GM06990 (cell line): ENCODE measurements at regions not wholly inside any gene's neighbourhood (a gene's known extent, or its start where the extent isn't known, plus 50 kb on each side); places are given as distances from the start of the nearest gene placed in this dataset.

ENCODE experiments used
- DNase-seq: peaks from one replicate; pipeline ENCODE4 v3.0.0-alpha.2; 2011; ENCODE audit not compliant: insufficient read length; ENCODE audit errors: extremely low read depth
- H3K27me3 ChIP-seq: replicated peaks from 2 replicates; pipeline ENCODE4 v1.6.0; 2011; ENCODE audit warnings: low read length; ENCODE audit not compliant: control insufficient read depth, insufficient read depth
- H3K36me3 ChIP-seq: 2 replicates; pipeline ENCODE4 v1.5.1; 2011; ENCODE audit warnings: low read length; ENCODE audit not compliant: control insufficient read depth, insufficient read depth
- H3K4me3 ChIP-seq: replicated peaks from 2 replicates; pipeline ENCODE4 v1.5.1; 2011; ENCODE audit warnings: low read depth, mild to moderate bottlenecking, control low read depth, low read length
- CTCF ChIP-seq: IDR thresholded peaks from 2 replicates; pipeline ENCODE4 v1.5.1; 2011; ENCODE audit warnings: low read length, control low read depth, mild to moderate bottlenecking, inconsistent platforms; ENCODE audit not compliant: insufficient read depth, poor library complexity, severe bottlenecking

DNA sequence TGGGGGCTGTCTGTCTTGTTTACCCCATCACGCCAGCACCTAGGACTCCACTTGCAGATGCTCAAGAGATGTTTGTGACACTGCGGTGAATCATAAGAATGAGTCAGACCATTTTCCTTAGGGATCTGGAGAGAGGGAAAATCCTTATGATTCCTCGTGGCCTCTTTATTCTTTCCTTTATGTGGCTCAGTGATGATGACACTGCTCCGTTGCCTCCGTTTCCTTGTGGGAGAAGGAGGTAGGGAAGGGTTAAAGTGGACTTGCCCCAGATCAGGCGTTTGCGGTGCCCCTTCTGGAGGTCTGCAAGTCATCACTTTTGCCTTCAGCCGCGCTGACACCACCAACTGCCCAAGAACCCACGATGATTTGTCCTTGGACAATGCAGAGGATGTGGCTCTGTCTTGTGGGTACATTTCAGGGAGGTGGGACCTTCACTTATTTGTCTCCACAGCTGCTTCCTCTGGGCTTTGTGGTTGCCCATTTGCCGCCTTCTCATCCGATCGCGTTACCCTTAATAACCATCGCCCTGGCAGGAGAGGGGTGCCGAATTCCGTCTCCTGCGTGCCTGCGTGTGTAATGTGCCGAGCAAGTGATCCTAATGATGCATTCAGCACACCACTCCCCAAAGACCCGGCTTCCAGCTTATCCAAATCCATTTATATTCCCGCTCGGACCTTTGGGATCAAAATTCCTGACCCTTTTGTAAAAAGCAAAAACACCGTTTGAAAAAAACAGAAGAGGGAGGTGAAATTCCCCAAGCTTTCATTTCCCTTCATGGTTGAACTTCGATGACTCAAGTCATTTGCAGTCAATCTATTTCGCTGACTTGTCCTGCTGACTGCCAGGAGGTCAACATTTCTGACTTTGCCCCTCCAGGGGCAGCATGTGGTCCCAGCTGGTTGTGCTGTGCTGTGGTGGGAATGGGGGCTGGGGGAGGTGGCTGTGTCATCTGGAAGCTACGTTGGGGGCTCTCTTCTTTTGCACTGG, 87.2 kb upstream of the IRX3 start:
- H3K27me3 ChIP-seq, result no peaks in the 10 kb centered on the region
- H3K4me3 ChIP-seq, result no peak overlapping the region
- no peak for TF ChIP-seq CTCF
- H3K36me3 ChIP-seq, result no peaks in the 10 kb centered on the region
- no peak for DNase-seq

DNA sequence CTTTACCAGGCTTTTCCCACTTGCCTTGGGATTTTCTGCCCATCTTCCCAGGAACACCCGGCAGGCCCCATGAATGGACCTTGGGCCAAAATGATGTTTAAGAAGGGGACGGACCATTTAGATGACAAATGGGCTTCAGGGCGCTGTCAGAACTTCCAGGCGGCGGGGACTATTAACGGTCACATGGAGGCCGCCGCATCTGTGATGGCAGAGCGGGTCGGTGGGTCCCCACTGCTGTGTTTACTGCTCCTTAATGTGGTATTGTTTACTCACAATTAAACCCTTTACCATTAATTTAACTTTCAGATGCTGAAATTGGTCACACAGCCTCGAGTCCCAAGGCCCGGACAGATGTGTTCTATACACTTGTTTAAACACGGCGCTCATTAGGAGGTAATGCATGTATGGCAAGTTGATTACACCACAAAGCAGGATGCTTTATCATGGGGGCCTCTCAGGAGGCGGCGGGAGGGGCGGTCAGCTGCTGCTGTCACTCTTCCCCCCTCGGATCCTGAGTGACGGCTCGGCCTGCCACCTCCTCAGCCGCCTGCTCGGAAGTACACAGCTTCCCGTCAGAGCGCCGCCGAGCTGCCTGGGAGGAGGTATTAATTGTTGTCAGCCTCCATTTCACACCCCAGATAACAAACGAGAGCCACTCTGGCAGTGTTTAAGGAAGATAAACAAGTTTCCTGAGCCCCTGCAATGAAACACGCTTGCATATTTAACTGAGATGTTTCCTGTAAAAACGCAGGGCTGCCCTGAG, 83.9 kb upstream of the IRX3 start:
- no peak for TF ChIP-seq CTCF
- H3K27me3 ChIP-seq, result no peaks in the 10 kb centered on the region
- H3K36me3 ChIP-seq, result no peaks in the 10 kb centered on the region
- DNase-seq, result no peak
- no peak overlapping the region for H3K4me3 ChIP-seq

GRCh38 chr16:54369861-54370260, 83.3 kb upstream of the IRX3 start:
- TF ChIP-seq CTCF, result no peak
- Histone ChIP-seq H3K4me3 (no peak overlapping the region), H3K27me3 (no peaks in the 10 kb centered on the region), H3K36me3 (no peaks in the 10 kb centered on the region)
- DNase-seq, result no peak

- DNase-seq, result no peak
- no peak for TF ChIP-seq CTCF
- Histone ChIP-seq H3K27me3 (no peaks in the 10 kb centered on the region), H3K4me3 (no peak overlapping the region), H3K36me3 (no peaks in the 10 kb centered on the region)
Measured at GRCh38 chr16:54366943-54367342, 80.4 kb upstream of the IRX3 start.

DNA sequence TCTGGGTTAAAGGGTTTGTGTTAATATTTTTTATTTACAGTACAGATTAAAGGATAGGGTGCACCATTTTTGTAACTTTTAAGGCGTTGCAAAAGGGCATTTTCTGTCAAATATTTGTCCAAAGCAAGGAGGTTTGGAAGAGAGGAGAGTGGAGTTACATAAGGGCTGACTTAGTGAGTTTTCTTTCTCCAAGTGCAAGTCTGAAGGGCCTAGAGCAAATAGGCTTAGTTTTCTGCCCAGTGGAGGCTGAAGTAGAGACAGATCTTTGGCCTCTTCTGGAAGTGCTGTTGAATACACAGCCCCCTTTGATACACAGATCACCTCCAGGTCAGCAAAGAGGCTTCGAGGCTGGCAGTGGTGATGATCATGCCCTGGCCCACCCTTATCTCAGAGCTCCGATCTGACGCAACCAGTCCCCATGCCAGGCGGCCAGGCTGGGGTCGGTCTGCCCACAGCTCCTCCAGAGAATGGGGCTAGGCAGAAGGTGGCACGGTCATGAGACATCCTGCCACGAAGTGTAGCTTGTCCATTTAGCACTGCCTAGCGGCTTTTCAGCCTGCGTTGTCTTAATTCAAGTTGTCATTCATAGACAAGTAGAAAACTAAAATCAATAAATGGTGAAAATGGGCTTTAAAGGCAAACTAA, 79.5 kb upstream of the IRX3 start:
- no peak for TF ChIP-seq CTCF
- no peak for DNase-seq
- Histone ChIP-seq H3K27me3 (no peaks in the 10 kb centered on the region), H3K36me3 (no peaks in the 10 kb centered on the region), H3K4me3 (no peak overlapping the region)
